Activated CD4-positive, alpha-beta T cell treated with anti-CD3 and anti-CD28 coated beads for 36 hours (primary cell): ENCODE measurements at regions not wholly inside any gene's neighbourhood (a gene's known extent, or its start where the extent isn't known, plus 50 kb on each side); places are given as distances from the start of the nearest gene placed in this dataset.

Experiments used
- ATAC-seq: fragments of 200-7000 bp; cut with Tn5 transposase; one replicate; pipeline ENCODE4 v1.10.0; 2021; ENCODE audit warnings: mild to moderate bottlenecking, moderate library complexity
- CTCF ChIA-PET: fragments of 350-600 bp; sonication (Branson Sonifier 250); formaldehyde crosslinking; loops from one replicate; lab custom pipeline; 2021; ENCODE audit warnings: antibody characterized with exemption; lab: Charles Lee
- POLR2A ChIA-PET: fragments of 350-600 bp; sonication (Branson Sonifier 250); formaldehyde crosslinking; loops from one replicate; lab custom pipeline; 2021; ENCODE audit warnings: antibody characterized with exemption, inconsistent platforms; lab: Charles Lee
- DNase-seq: peaks from one replicate; pipeline ENCODE4 v3.0.0-alpha.2; 2020
- H3K27ac Mint-ChIP-seq: one replicate; pipeline ENCODE4 v1.8.0; 2021; ENCODE audit warnings: mixed read lengths
- H3K27me3 Mint-ChIP-seq: one replicate; pipeline ENCODE4 v1.8.0; 2021; ENCODE audit warnings: mixed read lengths
- H3K36me3 Mint-ChIP-seq: one replicate; pipeline ENCODE4 v1.8.0; 2021; ENCODE audit warnings: low read depth, mixed read lengths
- H3K4me1 Mint-ChIP-seq: one replicate; pipeline ENCODE4 v1.8.0; 2021; ENCODE audit warnings: mixed read lengths
- H3K4me3 Mint-ChIP-seq: one replicate; pipeline ENCODE4 v1.8.0; 2021; ENCODE audit warnings: mild to moderate bottlenecking, moderate library complexity, mixed read lengths
- H3K9me3 Mint-ChIP-seq: one replicate; pipeline ENCODE4 v1.8.0; 2021; ENCODE audit warnings: low read depth, mixed read lengths
- intact Hi-C, 2 experiments: fragments of 100-400 bp; cut with DNase I in 1 of 2; cut with micrococcal nuclease in 1 of 2; formaldehyde crosslinking; loops; one replicate each; pipeline versions ENCODE4 v1.14.2 to v1.15.1; 2022 to 2024; cut with DNase I, micrococcal nuclease

- no peaks in the 10 kb centered on the region for H3K9me3 Mint-ChIP-seq
- H3K27me3 Mint-ChIP-seq = peaks cover 17% of the 10 kb centered on the region
- POLR2A ChIA-PET = no interaction called here
- H3K4me3 Mint-ChIP-seq = no peak overlapping the region
- CTCF ChIA-PET = no interaction called here
- no peak for DNase-seq
- intact Hi-C loops = no loop called here
- ATAC-seq = no peak
- H3K27ac Mint-ChIP-seq = no peak overlapping the region
- no peaks in the 10 kb centered on the region for H3K36me3 Mint-ChIP-seq
- no peaks in the 10 kb centered on the region for H3K4me1 Mint-ChIP-seq
Observed at GRCh38 chr7:25812086-25812850, 339.7 kb upstream of the NFE2L3 start.

GRCh38 chr7:25813381-25813780 lies 338.6 kb upstream of the NFE2L3 start:
- no peaks in the 10 kb centered on the region for H3K4me1 Mint-ChIP-seq
- H3K9me3 Mint-ChIP-seq = no peaks in the 10 kb centered on the region
- no peak overlapping the region for H3K4me3 Mint-ChIP-seq
- H3K27ac Mint-ChIP-seq = no peak overlapping the region
- ATAC-seq (no peak), DNase-seq (no peak)
- H3K27me3 Mint-ChIP-seq = peaks cover 15% of the 10 kb centered on the region
- intact Hi-C loops = no loop called here
- POLR2A ChIA-PET = no interaction called here
- no peaks in the 10 kb centered on the region for H3K36me3 Mint-ChIP-seq
- CTCF ChIA-PET = no interaction called here

- no peak overlapping the region for H3K4me3 Mint-ChIP-seq
- no peaks in the 10 kb centered on the region for H3K4me1 Mint-ChIP-seq
- H3K27me3 Mint-ChIP-seq = peaks cover 18% of the 10 kb centered on the region
- no peaks in the 10 kb centered on the region for H3K36me3 Mint-ChIP-seq
- ChIA-PET POLR2A (no interaction called here), CTCF (interaction anchor here (0.7 kb wide), 1 partner anchor 33 kb away, joined by 4 read pairs; no protein-coding TSS in a partner anchor)
- ATAC-seq (no peak), DNase-seq (no peak)
- intact Hi-C loops = no loop called here
- no peaks in the 10 kb centered on the region for H3K9me3 Mint-ChIP-seq
- no peak overlapping the region for H3K27ac Mint-ChIP-seq
Observed at GRCh38 chr7:25815711-25816110, 336.3 kb upstream of the NFE2L3 start.

- Mint-ChIP-seq H3K27ac (no peak overlapping the region), H3K9me3 (no peaks in the 10 kb centered on the region), H3K27me3 (peaks cover 27% of the 10 kb centered on the region), H3K4me3 (no peak overlapping the region), H3K36me3 (no peaks in the 10 kb centered on the region), H3K4me1 (no peaks in the 10 kb centered on the region)
- intact Hi-C loops = no loop called here
- ChIA-PET CTCF (interaction anchor here (0.6 to 0.9 kb wide), 2 partner anchors 10 to 91 kb away, joined by 3 to 4 read pairs; no protein-coding TSS in a partner anchor), POLR2A (no interaction called here)
- ATAC-seq (no peak), DNase-seq (peak; percentile 36)
Observed at GRCh38 chr7:25820432-25821040, 331.5 kb upstream of the NFE2L3 start.

GRCh38 chr7:25821225-25821624 lies 330.8 kb upstream of the NFE2L3 start:
- H3K27ac Mint-ChIP-seq = no peak overlapping the region
- intact Hi-C loops = no loop called here
- ChIA-PET POLR2A (no interaction called here), CTCF (interaction anchor here (0.6 kb wide), 1 partner anchor 1780 kb away, joined by 3 read pairs; no protein-coding TSS in a partner anchor)
- no peak for DNase-seq
- no peak overlapping the region for H3K4me3 Mint-ChIP-seq
- no peaks in the 10 kb centered on the region for H3K4me1 Mint-ChIP-seq
- no peaks in the 10 kb centered on the region for H3K36me3 Mint-ChIP-seq
- ATAC-seq = no peak
- peaks cover 23% of the 10 kb centered on the region for H3K27me3 Mint-ChIP-seq
- no peaks in the 10 kb centered on the region for H3K9me3 Mint-ChIP-seq

- DNase-seq (no peak), ATAC-seq (no peak)
- H3K4me3 Mint-ChIP-seq = no peak overlapping the region
- H3K4me1 Mint-ChIP-seq = no peaks in the 10 kb centered on the region
- POLR2A ChIA-PET = no interaction called here
- peaks cover 19% of the 10 kb centered on the region for H3K27me3 Mint-ChIP-seq
- CTCF ChIA-PET = interaction anchor here (1.3 kb wide), 1 partner anchor 25 kb away, joined by 3 read pairs; no protein-coding TSS in a partner anchor
- no peaks in the 10 kb centered on the region for H3K9me3 Mint-ChIP-seq
- no peaks in the 10 kb centered on the region for H3K36me3 Mint-ChIP-seq
- intact Hi-C loops = no loop called here
- H3K27ac Mint-ChIP-seq = no peak overlapping the region
Observed at GRCh38 chr7:25822823-25823222, 329.2 kb upstream of the NFE2L3 start.

GRCh38 chr7:25823571-25823970 lies 328.4 kb upstream of the NFE2L3 start:
- Mint-ChIP-seq H3K4me3 (no peak overlapping the region), H3K27ac (no peak overlapping the region), H3K4me1 (no peaks in the 10 kb centered on the region), H3K27me3 (peaks cover 19% of the 10 kb centered on the region), H3K36me3 (no peaks in the 10 kb centered on the region), H3K9me3 (no peaks in the 10 kb centered on the region)
- DNase-seq (no peak), ATAC-seq (no peak)
- intact Hi-C loops = no loop called here
- CTCF ChIA-PET = no interaction called here
- POLR2A ChIA-PET = no interaction called here

GRCh38 chr7:25828468-25828867 lies 323.5 kb upstream of the NFE2L3 start:
- peaks cover 10% of the 10 kb centered on the region for H3K27me3 Mint-ChIP-seq
- ChIA-PET CTCF (no interaction called here), POLR2A (no interaction called here)

GRCh38 chr7:25829663-25830062 lies 322.3 kb upstream of the NFE2L3 start:
- no peaks in the 10 kb centered on the region for H3K4me1 Mint-ChIP-seq
- ChIA-PET CTCF (no interaction called here), POLR2A (no interaction called here)
- DNase-seq = no peak
- H3K36me3 Mint-ChIP-seq = no peaks in the 10 kb centered on the region
- H3K9me3 Mint-ChIP-seq = no peaks in the 10 kb centered on the region
- H3K27ac Mint-ChIP-seq = no peak overlapping the region
- no peak overlapping the region for H3K4me3 Mint-ChIP-seq
- H3K27me3 Mint-ChIP-seq = peaks cover 5% of the 10 kb centered on the region
- intact Hi-C loops = no loop called here
- ATAC-seq = no peak

More at GRCh38 chr7:25828468-25828867, 323.5 kb upstream of the NFE2L3 start:
- intact Hi-C loops = no loop called here
- Mint-ChIP-seq H3K36me3 (no peaks in the 10 kb centered on the region), H3K4me3 (no peak overlapping the region), H3K9me3 (no peaks in the 10 kb centered on the region), H3K27ac (no peak overlapping the region), H3K4me1 (no peaks in the 10 kb centered on the region)
- no peak for ATAC-seq
- no peak for DNase-seq

- POLR2A ChIA-PET = no interaction called here
- no peak for ATAC-seq
- H3K27ac Mint-ChIP-seq = no peak overlapping the region
Observed at GRCh38 chr7:25830215-25830614, 321.8 kb upstream of the NFE2L3 start.

GRCh38 chr7:25831062-25831691 lies 320.8 kb upstream of the NFE2L3 start:
- Mint-ChIP-seq H3K36me3 (no peaks in the 10 kb centered on the region), H3K4me1 (no peaks in the 10 kb centered on the region)
- CTCF ChIA-PET = interaction anchor here (0.8 kb wide), 1 partner anchor 23 kb away, joined by 3 read pairs; no protein-coding TSS in a partner anchor

More at GRCh38 chr7:25830215-25830614, 321.8 kb upstream of the NFE2L3 start:
- Mint-ChIP-seq H3K36me3 (no peaks in the 10 kb centered on the region), H3K27me3 (peaks cover 3% of the 10 kb centered on the region), H3K4me3 (no peak overlapping the region), H3K4me1 (no peaks in the 10 kb centered on the region), H3K9me3 (no peaks in the 10 kb centered on the region)
- intact Hi-C loops = no loop called here
- DNase-seq = no peak
- CTCF ChIA-PET = interaction anchor here (0.8 kb wide), 1 partner anchor 24 kb away, joined by 3 read pairs; no protein-coding TSS in a partner anchor

More at GRCh38 chr7:25831062-25831691, 320.8 kb upstream of the NFE2L3 start:
- intact Hi-C loops = no loop called here
- ATAC-seq = no peak
- no peak overlapping the region for H3K4me3 Mint-ChIP-seq
- POLR2A ChIA-PET = no interaction called here
- H3K27ac Mint-ChIP-seq = no peak overlapping the region
- H3K9me3 Mint-ChIP-seq = no peaks in the 10 kb centered on the region
- no peak for DNase-seq
- H3K27me3 Mint-ChIP-seq = no peaks in the 10 kb centered on the region
